Colonic mucosa (tissue), 4 donors: ENCODE measurements at regions not wholly inside any gene's neighbourhood (a gene's known extent, or its start where the extent isn't known, plus 50 kb on each side); places are given as distances from the start of the nearest gene placed in this dataset.

Experiments used
- DNase-seq: peaks from one replicate; pipeline ENCODE4 v3.0.0-alpha.2; 2020
- H3K27ac ChIP-seq: fragments of 200-600 bp; one replicate; pipeline ENCODE4 v1.8.0; 2021
- H3K27me3 ChIP-seq: fragments of 200-600 bp; one replicate; pipeline ENCODE4 v1.8.0; 2021
- H3K36me3 ChIP-seq: fragments of 200-600 bp; one replicate; pipeline ENCODE4 v1.8.0; 2021
- H3K4me1 ChIP-seq: fragments of 200-600 bp; one replicate; pipeline ENCODE4 v1.8.0; 2021; ENCODE audit warnings: mild to moderate bottlenecking
- H3K4me3 ChIP-seq: fragments of 200-600 bp; one replicate; pipeline ENCODE4 v1.8.0; 2021
- H3K9ac ChIP-seq, 2 donors: one replicate each; pipeline ENCODE4 v1.7.0; 2013; ENCODE audit warnings: control low read depth in 2 of 2, low read depth in 2 of 2, low read length in 2 of 2
- H3K9me3 ChIP-seq: fragments of 200-600 bp; one replicate; pipeline ENCODE4 v1.8.0; 2021
- intact Hi-C: fragments of 100-400 bp; cut with DNase I; formaldehyde crosslinking; loops from one replicate; pipeline ENCODE4 v1.14.1; 2022
- TF ChIP-seq, protein P1 (sequence below): fragments of 200-600 bp; IDR thresholded peaks from one replicate; pipeline ENCODE4 v1.8.0; 2022; ENCODE audit warnings: antibody characterized with exemption, mild to moderate bottlenecking
- donor health status: healthy.
- donor health status: DM: no; HTN: no; CAD: no.
- donor health status: DM: no; HTN: no; CAD: no.

DNA sequence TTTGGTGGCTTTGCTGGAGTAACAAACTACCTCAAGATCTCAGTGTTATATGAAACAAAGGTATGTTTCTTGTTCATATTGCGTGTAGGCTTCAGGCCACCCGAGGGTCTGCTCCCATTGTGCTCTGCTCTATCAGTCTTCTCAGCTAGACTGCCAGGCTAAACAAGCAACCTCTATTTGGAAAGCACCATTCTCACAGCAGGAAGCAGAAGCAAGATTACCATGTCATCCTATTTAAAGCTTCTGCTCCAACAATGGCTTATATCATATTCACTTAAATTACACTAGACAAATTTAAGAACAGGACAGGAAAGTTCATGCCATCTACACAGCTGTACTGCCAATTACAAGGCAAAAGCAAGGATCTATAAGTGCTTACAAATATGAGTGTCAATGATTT is 385.8 kb downstream of the PPARGC1A start:
- Histone ChIP-seq H3K27ac (no peak overlapping the region), H3K4me1 (no peaks in the 10 kb centered on the region), H3K36me3 (no peaks in the 10 kb centered on the region), H3K9ac (no peak overlapping the region), H3K9me3 (no peaks in the 10 kb centered on the region), H3K27me3 (no peaks in the 10 kb centered on the region), H3K4me3 (no peak overlapping the region)
- intact Hi-C loops, result no loop called here
- no peak for DNase-seq
- TF ChIP-seq, protein P1, sequence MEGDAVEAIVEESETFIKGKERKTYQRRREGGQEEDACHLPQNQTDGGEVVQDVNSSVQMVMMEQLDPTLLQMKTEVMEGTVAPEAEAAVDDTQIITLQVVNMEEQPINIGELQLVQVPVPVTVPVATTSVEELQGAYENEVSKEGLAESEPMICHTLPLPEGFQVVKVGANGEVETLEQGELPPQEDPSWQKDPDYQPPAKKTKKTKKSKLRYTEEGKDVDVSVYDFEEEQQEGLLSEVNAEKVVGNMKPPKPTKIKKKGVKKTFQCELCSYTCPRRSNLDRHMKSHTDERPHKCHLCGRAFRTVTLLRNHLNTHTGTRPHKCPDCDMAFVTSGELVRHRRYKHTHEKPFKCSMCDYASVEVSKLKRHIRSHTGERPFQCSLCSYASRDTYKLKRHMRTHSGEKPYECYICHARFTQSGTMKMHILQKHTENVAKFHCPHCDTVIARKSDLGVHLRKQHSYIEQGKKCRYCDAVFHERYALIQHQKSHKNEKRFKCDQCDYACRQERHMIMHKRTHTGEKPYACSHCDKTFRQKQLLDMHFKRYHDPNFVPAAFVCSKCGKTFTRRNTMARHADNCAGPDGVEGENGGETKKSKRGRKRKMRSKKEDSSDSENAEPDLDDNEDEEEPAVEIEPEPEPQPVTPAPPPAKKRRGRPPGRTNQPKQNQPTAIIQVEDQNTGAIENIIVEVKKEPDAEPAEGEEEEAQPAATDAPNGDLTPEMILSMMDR, result no peak

- no peaks in the 10 kb centered on the region for H3K27me3 ChIP-seq
- intact Hi-C loops, result no loop called here
- DNase-seq, result no peak
- no peak overlapping the region for H3K9ac ChIP-seq
- no peak overlapping the region for H3K27ac ChIP-seq
- H3K4me1 ChIP-seq, result no peaks in the 10 kb centered on the region
- no peak overlapping the region for H3K4me3 ChIP-seq
- TF ChIP-seq, protein P1, result no peak
- H3K36me3 ChIP-seq, result no peaks in the 10 kb centered on the region
- no peaks in the 10 kb centered on the region for H3K9me3 ChIP-seq
These were observed 388.9 kb downstream of the PPARGC1A start for GRCh38 chr4:23500894-23501449.

GRCh38 chr4:23485801-23486200 is 404.0 kb downstream of the PPARGC1A start:
- no peaks in the 10 kb centered on the region for H3K4me1 ChIP-seq
- no peak for DNase-seq
- intact Hi-C loops, result no loop called here
- no peaks in the 10 kb centered on the region for H3K36me3 ChIP-seq
- no peaks in the 10 kb centered on the region for H3K9me3 ChIP-seq
- TF ChIP-seq, protein P1, result no peak
- no peak overlapping the region for H3K4me3 ChIP-seq
- no peak overlapping the region for H3K27ac ChIP-seq
- no peak overlapping the region for H3K9ac ChIP-seq
- no peaks in the 10 kb centered on the region for H3K27me3 ChIP-seq

- no peaks in the 10 kb centered on the region for H3K9me3 ChIP-seq
- no peaks in the 10 kb centered on the region for H3K36me3 ChIP-seq
- no peak overlapping the region for H3K9ac ChIP-seq
- intact Hi-C loops, result no loop called here
- TF ChIP-seq, protein P1, result no peak
- no peaks in the 10 kb centered on the region for H3K27me3 ChIP-seq
- H3K4me1 ChIP-seq, result no peaks in the 10 kb centered on the region
- H3K4me3 ChIP-seq, result no peak overlapping the region
- no peak for DNase-seq
- H3K27ac ChIP-seq, result no peak overlapping the region
These were observed 405.2 kb downstream of the PPARGC1A start for GRCh38 chr4:23484689-23485088.

- no peaks in the 10 kb centered on the region for H3K36me3 ChIP-seq
- H3K9ac ChIP-seq, result no peak overlapping the region
- no peaks in the 10 kb centered on the region for H3K27me3 ChIP-seq
- no peaks in the 10 kb centered on the region for H3K4me1 ChIP-seq
- TF ChIP-seq, protein P1, result no peak
- intact Hi-C loops, result no loop called here
- no peak for DNase-seq
- H3K27ac ChIP-seq, result no peak overlapping the region
- H3K4me3 ChIP-seq, result no peak overlapping the region
- no peaks in the 10 kb centered on the region for H3K9me3 ChIP-seq
These were observed 406.4 kb downstream of the PPARGC1A start for GRCh38 chr4:23483320-23483960.
